ENCODE measurements at regions not wholly inside any gene's neighbourhood (a gene's known extent, or its start where the extent isn't known, plus 50 kb on each side); places are given as distances from the start of the nearest gene placed in this dataset.

DNA sequence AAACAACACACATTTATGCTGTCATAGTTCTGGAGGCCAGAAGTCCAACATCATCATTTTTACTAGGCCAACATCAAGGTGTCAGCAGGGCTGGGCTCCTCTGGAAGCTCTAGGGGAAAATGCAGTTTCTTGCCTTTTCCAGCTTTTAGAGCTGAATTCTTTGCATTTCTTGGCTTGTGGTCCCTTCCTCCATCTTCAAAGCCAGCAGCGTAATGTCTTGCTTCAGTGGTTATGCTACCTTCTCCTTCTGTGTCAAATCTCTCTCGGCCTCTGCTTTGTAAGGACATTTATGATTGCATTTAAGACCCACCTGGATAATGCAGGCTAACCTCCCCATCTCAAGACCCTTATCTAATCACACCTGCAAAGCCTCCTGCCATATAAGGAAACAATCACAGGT, 66.5 kb upstream of the ANKRD1 start:
- no peaks in the 10 kb centered on the region for H3K9me3 ChIP-seq
- intact Hi-C loops (cut with DNase I): no loop called here
- no peak for DNase-seq
- H3K27me3 ChIP-seq: no peaks in the 10 kb centered on the region
- H3K4me1 ChIP-seq (ENCODE audit: insufficient read depth): no peaks in the 10 kb centered on the region
- TF ChIP-seq POLR2A (IDR thresholded peaks at IDR 0.05) (no peak), EP300 (IDR thresholded peaks at IDR 0.05) (no peak)
- TF ChIP-seq, protein P1, sequence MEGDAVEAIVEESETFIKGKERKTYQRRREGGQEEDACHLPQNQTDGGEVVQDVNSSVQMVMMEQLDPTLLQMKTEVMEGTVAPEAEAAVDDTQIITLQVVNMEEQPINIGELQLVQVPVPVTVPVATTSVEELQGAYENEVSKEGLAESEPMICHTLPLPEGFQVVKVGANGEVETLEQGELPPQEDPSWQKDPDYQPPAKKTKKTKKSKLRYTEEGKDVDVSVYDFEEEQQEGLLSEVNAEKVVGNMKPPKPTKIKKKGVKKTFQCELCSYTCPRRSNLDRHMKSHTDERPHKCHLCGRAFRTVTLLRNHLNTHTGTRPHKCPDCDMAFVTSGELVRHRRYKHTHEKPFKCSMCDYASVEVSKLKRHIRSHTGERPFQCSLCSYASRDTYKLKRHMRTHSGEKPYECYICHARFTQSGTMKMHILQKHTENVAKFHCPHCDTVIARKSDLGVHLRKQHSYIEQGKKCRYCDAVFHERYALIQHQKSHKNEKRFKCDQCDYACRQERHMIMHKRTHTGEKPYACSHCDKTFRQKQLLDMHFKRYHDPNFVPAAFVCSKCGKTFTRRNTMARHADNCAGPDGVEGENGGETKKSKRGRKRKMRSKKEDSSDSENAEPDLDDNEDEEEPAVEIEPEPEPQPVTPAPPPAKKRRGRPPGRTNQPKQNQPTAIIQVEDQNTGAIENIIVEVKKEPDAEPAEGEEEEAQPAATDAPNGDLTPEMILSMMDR (IDR thresholded peaks at IDR 0.05): no peak
- H3K4me3 ChIP-seq: no peak overlapping the region
- 94 to 99% (median 97%) methylated on average over 2 of the region's 2 CpGs for WGBS, 3 donors
- no peaks in the 10 kb centered on the region for H3K36me3 ChIP-seq
- no peak overlapping the region for H3K27ac ChIP-seq

DNA sequence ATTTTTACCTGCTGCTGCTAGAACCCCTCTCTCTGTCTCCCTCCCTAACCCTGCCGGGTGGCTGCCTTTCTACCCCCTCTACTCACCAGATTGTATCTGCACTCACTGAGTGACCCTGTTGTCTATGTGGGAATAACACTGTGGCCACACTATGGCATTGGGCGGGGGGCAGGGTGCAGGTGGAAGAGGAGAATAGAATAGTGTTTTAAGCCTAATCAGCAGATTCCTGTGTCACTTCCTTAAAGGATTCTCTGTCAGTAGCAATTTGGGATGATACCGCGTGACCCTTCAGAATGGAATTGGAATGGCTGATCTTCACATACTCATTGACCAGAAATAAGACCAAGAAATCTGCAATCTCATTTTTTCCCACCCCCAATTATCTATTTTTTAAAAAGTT, 67.1 kb upstream of the ANKRD1 start:
- Histone ChIP-seq H3K27ac (no peak overlapping the region), H3K36me3 (no peaks in the 10 kb centered on the region), H3K9me3 (no peaks in the 10 kb centered on the region), H3K27me3 (no peaks in the 10 kb centered on the region), H3K4me1 (ENCODE audit: insufficient read depth) (no peaks in the 10 kb centered on the region), H3K4me3 (no peak overlapping the region)
- intact Hi-C loops (cut with DNase I): no loop called here
- TF ChIP-seq POLR2A (IDR thresholded peaks at IDR 0.05) (no peak), EP300 (IDR thresholded peaks at IDR 0.05) (no peak)
- TF ChIP-seq, protein P1 (IDR thresholded peaks at IDR 0.05): no peak
- no peak for DNase-seq
- 92 to 96% (median 92%) methylated on average over 4 of the region's 4 CpGs for WGBS, 3 donors

DNA sequence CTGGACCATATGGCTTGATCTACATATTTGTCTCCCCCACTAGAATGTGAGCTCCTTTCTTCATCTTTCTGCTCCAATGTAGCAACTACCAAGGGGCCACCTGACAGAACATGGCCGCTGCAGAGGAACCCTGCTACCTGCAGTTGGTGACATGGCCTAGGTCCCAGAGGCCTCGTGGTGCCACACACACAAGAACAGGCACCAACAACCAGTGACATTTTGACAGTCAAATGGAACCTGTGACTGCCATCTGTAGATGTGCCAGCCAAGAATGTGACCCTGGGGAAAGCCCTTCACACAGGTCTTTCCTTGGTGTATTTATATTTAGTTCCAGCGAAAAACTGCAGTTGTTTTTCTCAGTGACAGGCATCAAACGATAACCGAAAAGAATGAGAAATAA, 67.9 kb upstream of the ANKRD1 start:
- peaks cover 2% of the 10 kb centered on the region for H3K27me3 ChIP-seq
- no peak for DNase-seq
- WGBS, 3 donors: 80 to 92% (median 85%) methylated on average over 5 of the region's 5 CpGs
- no peaks in the 10 kb centered on the region for H3K4me1 ChIP-seq (ENCODE audit: insufficient read depth)
- TF ChIP-seq, protein P1 (IDR thresholded peaks at IDR 0.05): no peak
- TF ChIP-seq POLR2A (IDR thresholded peaks at IDR 0.05): no peak
- no peak for TF ChIP-seq EP300 (IDR thresholded peaks at IDR 0.05)
- H3K4me3 ChIP-seq: no peak overlapping the region
- no peak overlapping the region for H3K27ac ChIP-seq
- no peaks in the 10 kb centered on the region for H3K36me3 ChIP-seq
- H3K9me3 ChIP-seq: no peaks in the 10 kb centered on the region
- intact Hi-C loops (cut with DNase I): no loop called here

DNA sequence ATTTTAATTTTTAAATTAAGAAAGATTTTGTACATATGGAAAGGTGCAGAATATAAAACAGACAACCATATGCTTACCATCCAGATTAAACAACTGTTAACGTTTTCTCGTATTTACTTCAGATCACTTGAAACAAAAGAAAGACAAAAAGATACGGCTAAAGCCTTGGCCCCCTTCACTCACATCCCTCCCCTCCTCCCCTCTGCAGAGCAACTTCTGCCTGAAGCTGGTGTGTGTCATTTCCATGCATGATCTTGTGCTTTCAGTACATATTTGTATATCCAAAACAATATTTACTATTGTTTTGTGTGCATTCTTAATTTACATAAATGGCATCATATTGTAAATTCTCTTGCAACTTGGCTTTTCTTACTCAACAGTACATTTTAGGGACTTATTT, 68.5 kb upstream of the ANKRD1 start:
- peaks cover 2% of the 10 kb centered on the region for H3K27me3 ChIP-seq
- DNase-seq: no peak
- TF ChIP-seq POLR2A (IDR thresholded peaks at IDR 0.05): no peak
- no peak for TF ChIP-seq EP300 (IDR thresholded peaks at IDR 0.05)
- TF ChIP-seq, protein P1 (IDR thresholded peaks at IDR 0.05): no peak
- H3K4me1 ChIP-seq (ENCODE audit: insufficient read depth): no peaks in the 10 kb centered on the region
- H3K27ac ChIP-seq: no peak overlapping the region
- no peaks in the 10 kb centered on the region for H3K9me3 ChIP-seq
- 80 to 84% (median 83%) methylated on average over 3 of the region's 3 CpGs for WGBS, 3 donors
- intact Hi-C loops (cut with DNase I): no loop called here
- no peaks in the 10 kb centered on the region for H3K36me3 ChIP-seq
- no peak overlapping the region for H3K4me3 ChIP-seq

DNA sequence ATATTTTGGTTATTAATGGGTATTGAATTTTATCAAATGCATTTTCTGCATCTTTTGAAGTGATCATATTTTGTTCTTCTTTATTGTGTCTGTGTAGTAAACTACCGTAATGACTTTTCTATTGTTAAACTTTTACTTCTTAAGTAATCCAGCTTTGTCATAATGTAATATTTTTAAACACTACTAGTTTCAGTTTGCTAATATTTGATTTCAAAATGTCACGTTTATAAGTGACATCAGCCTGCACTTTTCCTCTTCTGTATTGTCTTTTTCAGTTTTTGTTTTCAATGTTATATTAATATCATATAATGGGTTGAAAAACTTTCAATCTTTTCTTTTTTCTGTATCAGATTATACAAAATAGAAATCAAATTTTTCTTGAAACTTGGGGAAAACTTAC, 71.6 kb upstream of the ANKRD1 start:
- Histone ChIP-seq H3K9me3 (no peaks in the 10 kb centered on the region), H3K27ac (no peak overlapping the region), H3K4me3 (no peak overlapping the region), H3K4me1 (ENCODE audit: insufficient read depth) (no peaks in the 10 kb centered on the region), H3K36me3 (no peaks in the 10 kb centered on the region), H3K27me3 (peaks cover 2% of the 10 kb centered on the region)
- DNase-seq: no peak
- WGBS, 3 donors: 73 to 80% (median 80%) methylated on average over 2 of the region's 2 CpGs
- intact Hi-C loops (cut with DNase I): no loop called here
- TF ChIP-seq, protein P1 (IDR thresholded peaks at IDR 0.05): no peak
- TF ChIP-seq EP300 (IDR thresholded peaks at IDR 0.05): no peak
- TF ChIP-seq POLR2A (IDR thresholded peaks at IDR 0.05): no peak

Data from ovary (tissue), 7 donors.